K562 (cell line): ENCODE measurements at regions not wholly inside any gene's neighbourhood (a gene's known extent, or its start where the extent isn't known, plus 50 kb on each side); places are given as distances from the start of the nearest gene placed in this dataset.

Experiments used
- ATAC-seq: fragments of 200-7000 bp; cut with Tn5 transposase; 3 replicates; pipeline ENCODE4 v1.9.1; 2020; ENCODE audit warnings: moderate library complexity
- BruUV-seq: library from RNA; stranded (reverse); fragments of 400-500 nt; replicated peaks from 2 replicates; lab custom pipeline; 2021; lab: Mats Ljungman, UMichigan
- CTCF ChIA-PET: fragments of 300-600 bp; formaldehyde crosslinking; extraction: SDS; loops from one replicate; lab custom pipeline; 2021; ENCODE audit warnings: low intra/inter-chr PET ratio; lab: Yijun Ruan, JAX
- POLR2A ChIA-PET: fragments of 300-600, 350-650 bp; sonication (Branson Sonifier 250); formaldehyde crosslinking; extraction: SDS; loops from one replicate; lab custom pipeline; 2021; ENCODE audit warnings: antibody characterized with exemption, inconsistent platforms; lab: Yijun Ruan, JAX
- DNase-seq, 4 experiments: peaks; one replicate each; pipeline versions ENCODE4 v3.0.0 to v3.0.0-alpha.2; 2011 to 2018; ENCODE audit warnings: low spot score in 3 of 4, mixed read lengths in 3 of 4; ENCODE audit errors: extremely low read depth in 1 of 4
- FAIRE-seq: peaks from 2 replicates; lab custom pipeline; 2011; peaks lifted over from hg19 to GRCh38; lab: Jason Lieb, UNC
- H2AFZ ChIP-seq: 2 replicates; pipeline ENCODE4 v1.6.0; 2011; ENCODE audit warnings: low read depth, low read length, control low read depth, inconsistent platforms
- H3K27ac ChIP-seq: fragments of 200-600 bp; 3 replicates; pipeline ENCODE4 v1.8.0; 2011; ENCODE audit warnings: low read depth, mild to moderate bottlenecking, control low read depth, inconsistent platforms, low read length, moderate library complexity, mixed read lengths; ENCODE audit errors: extremely low read depth
- H3K27me3 ChIP-seq, 2 experiments: fragments of 300-600 bp in 1 of 2; 2 replicates in 1 of 2; 3 replicates in 1 of 2; pipeline versions ENCODE4 v1.6.0 to v1.8.0; 2011; ENCODE audit warnings: inconsistent platforms in 2 of 2, low read length in 2 of 2, mild to moderate bottlenecking in 1 of 2, mixed read lengths in 1 of 2, moderate library complexity in 1 of 2; ENCODE audit not compliant: control insufficient read depth in 2 of 2, insufficient read depth in 2 of 2
- H3K36me3 ChIP-seq: fragments of 300-600 bp; 3 replicates; pipeline ENCODE4 v1.8.0; 2011; ENCODE audit warnings: mild to moderate bottlenecking, low read length, inconsistent platforms; ENCODE audit not compliant: control insufficient read depth, insufficient read depth
- H3K4me1 ChIP-seq, 2 experiments: fragments of 200-600 bp in 1 of 2; replicated peaks in 1 of 2; 2 replicates in 1 of 2; 3 replicates in 1 of 2; pipeline versions ENCODE4 v1.5.1 to v1.8.0; 2011; ENCODE audit warnings: inconsistent platforms in 2 of 2, low read length in 2 of 2, mild to moderate bottlenecking in 1 of 2, mixed read lengths in 1 of 2, moderate library complexity in 1 of 2; ENCODE audit not compliant: control insufficient read depth in 2 of 2, insufficient read depth in 2 of 2
- H3K4me2 ChIP-seq: 2 replicates; pipeline ENCODE4 v1.6.1; 2011; ENCODE audit warnings: low read length, control low read depth, inconsistent platforms, mixed read lengths; ENCODE audit not compliant: insufficient read depth
- H3K4me3 ChIP-seq: fragments of 200-600 bp; sonication (generic), shearing (Covaris generic); 2 replicates; pipeline ENCODE4 v1.5.1; 2016; ENCODE audit warnings: control low read depth, inconsistent platforms
- H3K79me2 ChIP-seq: fragments of 200-600 bp; 3 replicates; pipeline ENCODE4 v1.8.0; 2011; ENCODE audit warnings: low read length, inconsistent platforms; ENCODE audit not compliant: control insufficient read depth, insufficient read depth
- H3K9ac ChIP-seq, 2 experiments: 2 replicates each; pipeline versions ENCODE4 v1.6.0 to v1.6.1; 2011; ENCODE audit warnings: low read depth in 2 of 2, low read length in 2 of 2, control low read depth in 1 of 2, inconsistent platforms in 1 of 2, mild to moderate bottlenecking in 1 of 2, mixed read lengths in 1 of 2; ENCODE audit not compliant: insufficient read depth in 1 of 2
- H3K9me1 ChIP-seq: one replicate; pipeline ENCODE4 v1.6.0; 2011; ENCODE audit warnings: inconsistent platforms, mild to moderate bottlenecking, low read length, moderate library complexity; ENCODE audit not compliant: control insufficient read depth, insufficient read depth
- H3K9me3 ChIP-seq: replicated peaks from 2 replicates; pipeline ENCODE4 v1.5.1; 2011; ENCODE audit warnings: low read depth, low read length, inconsistent platforms; ENCODE audit not compliant: control insufficient read depth, insufficient read depth
- H4K20me1 ChIP-seq: replicated peaks from 2 replicates; pipeline ENCODE4 v1.6.1; 2011; ENCODE audit warnings: low read length, inconsistent platforms, mixed read lengths; ENCODE audit not compliant: control insufficient read depth, insufficient read depth
- CC2D1A ChIP-seq: fragments of 450-650 bp; IDR thresholded peaks from 2 replicates; pipeline ENCODE4 v1.6.1; 2017; ENCODE audit warnings: mild to moderate bottlenecking
- RBM14 ChIP-seq: fragments of 200-400 bp; formaldehyde crosslinking; IDR thresholded peaks from 2 replicates; pipeline ENCODE4 v1.6.1; 2018; ENCODE audit warnings: low read depth, mild to moderate bottlenecking, low read length, moderate library complexity, borderline replicate concordance; ENCODE audit not compliant: insufficient read depth
- RFX1 ChIP-seq: fragments of 450-650 bp; IDR thresholded peaks from 2 replicates; pipeline ENCODE4 v1.6.1; 2016; ENCODE audit warnings: mild to moderate bottlenecking, moderate library complexity
- ZNF134 ChIP-seq: fragments of 250-450 bp; sonication (Bioruptor Pico); conservative IDR thresholded peaks from 2 replicates; pipeline ENCODE4 v1.4.0; 2020
- ZNF436 ChIP-seq: fragments of 250-450, 450-650 bp; sonication (Bioruptor Pico); formaldehyde crosslinking; IDR thresholded peaks from 2 replicates; pipeline ENCODE4 v1.7.0; 2020; ENCODE audit warnings: mild to moderate bottlenecking
- ZNF695 ChIP-seq: fragments of 450-650 bp; formaldehyde crosslinking; IDR thresholded peaks from 2 replicates; pipeline ENCODE4 v1.4.0; 2020; ENCODE audit warnings: mild to moderate bottlenecking, moderate library complexity
- ZNF780A ChIP-seq: fragments of 250-450 bp; sonication (Bioruptor Pico); IDR thresholded peaks from 2 replicates; pipeline ENCODE4 v1.5.0; 2021; ENCODE audit warnings: mild to moderate bottlenecking
- WGBS: fragments of 100-300 bp; shearing (Covaris generic); methylation state at CpG from one replicate; pipeline ENCODE4 v1.1.6; 2016; ENCODE audit warnings: low coverage, mixed read lengths; ENCODE audit not compliant: insufficient coverage; ENCODE audit errors: missing lambda C conversion rate; 5-methylcytosine and 5-hydroxymethylcytosine counted together
- in situ Hi-C: fragments of 300-500 bp; cut with MboI; formaldehyde crosslinking; loops from 4 replicates; pipeline ENCODE4 v1.15.0; 2018; ENCODE audit warnings: inconsistent platforms, mixed read lengths
- intact Hi-C: fragments of 100-400 bp; cut with micrococcal nuclease; formaldehyde crosslinking; loops from 2 replicates; pipeline ENCODE4 v1.14.2; 2022

- WGBS: 0% methylated on average over 3 of the region's 3 CpGs
- no peak for DNase-seq
- in situ Hi-C loops (no loop called here), intact Hi-C loops (no loop called here)
- Histone ChIP-seq H3K9me3 (no peaks in the 10 kb centered on the region), H3K4me3 (no peak overlapping the region), H3K79me2 (no peaks in the 10 kb centered on the region), H3K4me1 (no peaks in the 10 kb centered on the region), H3K9me1 (no peaks in the 10 kb centered on the region), H3K27ac (no peak overlapping the region), H3K27me3 (no peaks in the 10 kb centered on the region), H3K36me3 (no peaks in the 10 kb centered on the region), H3K4me2 (no peak overlapping the region), H2AFZ (no peak overlapping the region), H3K9ac (no peak overlapping the region), H4K20me1 (no peaks in the 10 kb centered on the region)
- BruUV-seq: no TSS peak
- no peak for FAIRE-seq
- ChIA-PET POLR2A (no interaction called here), CTCF (no interaction called here)
- ATAC-seq: no peak
- TF ChIP-seq ZNF695 (CRISPR knock-in tag): no peak
- TF ChIP-seq ZNF436 (CRISPR knock-in tag): no peak
- no peak for TF ChIP-seq CC2D1A
- no peak for TF ChIP-seq RFX1
- no peak for TF ChIP-seq ZNF780A
- no peak for TF ChIP-seq ZNF134 (CRISPR knock-in tag)
These were observed 1243.2 kb downstream of the SORCS1 start for GRCh38 chr10:105921348-105921747.

GRCh38 chr10:105914432-105914831, 1250.1 kb downstream of the SORCS1 start:
- H2AFZ ChIP-seq: no peak overlapping the region
- intact Hi-C loops: no loop called here

More at GRCh38 chr10:105914432-105914831, 1250.1 kb downstream of the SORCS1 start:
- TF ChIP-seq RBM14: no peak
- in situ Hi-C loops: no loop called here
- Histone ChIP-seq H3K4me2 (no peak overlapping the region), H3K4me1 (no peaks in the 10 kb centered on the region), H3K27ac (no peak overlapping the region), H3K9ac (no peak overlapping the region), H3K36me3 (no peaks in the 10 kb centered on the region), H3K4me3 (no peak overlapping the region), H3K9me3 (no peaks in the 10 kb centered on the region), H3K27me3 (no peaks in the 10 kb centered on the region), H3K79me2 (no peaks in the 10 kb centered on the region), H4K20me1 (no peaks in the 10 kb centered on the region), H3K9me1 (no peaks in the 10 kb centered on the region)
- 0% methylated on average over 1 of the region's 1 CpG for WGBS
- ATAC-seq: no peak
- POLR2A ChIA-PET: no interaction called here
- no TSS peak for BruUV-seq
- no peak for FAIRE-seq
- CTCF ChIA-PET: no interaction called here
- no peak for DNase-seq
